Lower lobe of right lung (tissue), 2 donors: ENCODE measurements at regions not wholly inside any gene's neighbourhood (a gene's known extent, or its start where the extent isn't known, plus 50 kb on each side); places are given as distances from the start of the nearest gene placed in this dataset.

ENCODE experiments used
- ATAC-seq, 2 donors: fragments of 200-7000 bp; cut with Tn5 transposase; one replicate each; pipeline ENCODE4 v1.9.1; 2020 to 2022; ENCODE audit warnings: mild to moderate bottlenecking in 2 of 2, moderate library complexity in 2 of 2
- DNase-seq: peaks from one replicate; pipeline ENCODE4 v3.0.0-alpha.2; 2020
- H3K27ac ChIP-seq: fragments of 200-600 bp; one replicate; pipeline ENCODE4 v1.8.0; 2022
- H3K27me3 ChIP-seq: fragments of 200-600 bp; one replicate; pipeline ENCODE4 v1.8.0; 2022; ENCODE audit warnings: low read depth
- H3K36me3 ChIP-seq: fragments of 200-600 bp; one replicate; pipeline ENCODE4 v1.8.0; 2022; ENCODE audit warnings: mild to moderate bottlenecking
- H3K4me1 ChIP-seq: fragments of 200-600 bp; one replicate; pipeline ENCODE4 v1.8.0; 2022
- H3K4me3 ChIP-seq: fragments of 200-600 bp; one replicate; pipeline ENCODE4 v1.8.0; 2022; ENCODE audit warnings: mild to moderate bottlenecking
- H3K9me3 ChIP-seq: fragments of 200-600 bp; one replicate; pipeline ENCODE4 v1.8.0; 2022
- CTCF ChIP-seq: fragments of 200-600 bp; IDR thresholded peaks from one replicate; pipeline ENCODE4 v1.8.0; 2022; ENCODE audit warnings: antibody characterized with exemption, mild to moderate bottlenecking
- intact Hi-C: fragments of 100-400 bp; cut with DNase I; formaldehyde crosslinking; loops from one replicate; pipeline ENCODE4 v1.11.0; 2022
- donor health status: DM: no; HTN: yes; CAD: no; lungs with severe emphysema.

- H3K27ac ChIP-seq = no peak overlapping the region
- no peak for ATAC-seq
- H3K36me3 ChIP-seq = no peaks in the 10 kb centered on the region
- DNase-seq = no peak
- TF ChIP-seq CTCF = no peak
- no peak overlapping the region for H3K4me3 ChIP-seq
- H3K4me1 ChIP-seq = no peaks in the 10 kb centered on the region
- intact Hi-C loops = no loop called here
- no peaks in the 10 kb centered on the region for H3K9me3 ChIP-seq
- H3K27me3 ChIP-seq = no peaks in the 10 kb centered on the region
Measured at GRCh38 chr4:35189988-35190613, 1054.2 kb downstream of the ARAP2 start.

GRCh38 chr4:35201403-35201802 is 1042.9 kb downstream of the ARAP2 start:
- H3K4me3 ChIP-seq = no peak overlapping the region
- no peaks in the 10 kb centered on the region for H3K27me3 ChIP-seq
- no peaks in the 10 kb centered on the region for H3K36me3 ChIP-seq
- no peak for ATAC-seq
- no peaks in the 10 kb centered on the region for H3K4me1 ChIP-seq
- H3K27ac ChIP-seq = no peak overlapping the region
- H3K9me3 ChIP-seq = peaks cover 3% of the 10 kb centered on the region
- DNase-seq = no peak
- intact Hi-C loops = no loop called here
- no peak for TF ChIP-seq CTCF

GRCh38 chr4:35216636-35217035 is 1027.7 kb downstream of the ARAP2 start:
- no peak overlapping the region for H3K4me3 ChIP-seq
- H3K4me1 ChIP-seq = no peaks in the 10 kb centered on the region
- H3K27me3 ChIP-seq = no peaks in the 10 kb centered on the region
- no peak for TF ChIP-seq CTCF
- no peaks in the 10 kb centered on the region for H3K36me3 ChIP-seq
- H3K27ac ChIP-seq = no peak overlapping the region
- ATAC-seq (no peak), DNase-seq (no peak)
- no peaks in the 10 kb centered on the region for H3K9me3 ChIP-seq
- intact Hi-C loops = no loop called here

- DNase-seq = no peak
- no peaks in the 10 kb centered on the region for H3K36me3 ChIP-seq
- H3K27me3 ChIP-seq = no peaks in the 10 kb centered on the region
- intact Hi-C loops = no loop called here
- no peak overlapping the region for H3K4me3 ChIP-seq
- TF ChIP-seq CTCF = no peak
- ATAC-seq = no peak
- no peaks in the 10 kb centered on the region for H3K4me1 ChIP-seq
- H3K27ac ChIP-seq = no peak overlapping the region
- H3K9me3 ChIP-seq = no peaks in the 10 kb centered on the region
Measured at GRCh38 chr4:35217331-35217730, 1027.0 kb downstream of the ARAP2 start.

GRCh38 chr4:35228313-35228712 is 1016.0 kb downstream of the ARAP2 start:
- TF ChIP-seq CTCF = no peak
- Histone ChIP-seq H3K27me3 (no peaks in the 10 kb centered on the region), H3K27ac (no peak overlapping the region), H3K4me3 (no peak overlapping the region), H3K4me1 (no peaks in the 10 kb centered on the region), H3K36me3 (no peaks in the 10 kb centered on the region), H3K9me3 (no peaks in the 10 kb centered on the region)
- DNase-seq (no peak), ATAC-seq (no peak)
- intact Hi-C loops = no loop called here
